Activated naive CD4-positive, alpha-beta T cell treated with anti-CD3 and anti-CD28 coated beads, Interleukin-2, amount 50 U/mL, for 72 hours (primary cell): ENCODE measurements at regions not wholly inside any gene's neighbourhood (a gene's known extent, or its start where the extent isn't known, plus 50 kb on each side); places are given as distances from the start of the nearest gene placed in this dataset.
"Not testable (repeated sequence)": the region's sequence is repeated elsewhere in the genome, so short reads cannot be mapped to it uniquely, and the experiment has no call there.

Experiments used
- ATAC-seq, 2 donors: fragments of 150-1000 bp; cut with Tn5 transposase; 2 replicates each; pipeline ENCODE4 v1.10.0; 2021; ENCODE audit warnings: mild to moderate bottlenecking in 2 of 2, moderate library complexity in 2 of 2
- DNase-seq, 2 donors: peaks; one replicate each; pipeline ENCODE4 v3.0.0; 2021 to 2022; ENCODE audit warnings: low spot score in 2 of 2
- H3K27ac Mint-ChIP-seq, 2 donors: one replicate each; pipeline ENCODE4 v1.8.0; 2022; ENCODE audit warnings: mild to moderate bottlenecking in 2 of 2, mixed read lengths in 2 of 2
- H3K36me3 Mint-ChIP-seq, 2 donors: one replicate each; pipeline ENCODE4 v1.8.0; 2022; ENCODE audit warnings: mixed read lengths in 2 of 2
- H3K9me3 Mint-ChIP-seq, 2 donors: one replicate each; pipeline ENCODE4 v1.8.0; 2022; ENCODE audit warnings: mixed read lengths in 2 of 2

DNA sequence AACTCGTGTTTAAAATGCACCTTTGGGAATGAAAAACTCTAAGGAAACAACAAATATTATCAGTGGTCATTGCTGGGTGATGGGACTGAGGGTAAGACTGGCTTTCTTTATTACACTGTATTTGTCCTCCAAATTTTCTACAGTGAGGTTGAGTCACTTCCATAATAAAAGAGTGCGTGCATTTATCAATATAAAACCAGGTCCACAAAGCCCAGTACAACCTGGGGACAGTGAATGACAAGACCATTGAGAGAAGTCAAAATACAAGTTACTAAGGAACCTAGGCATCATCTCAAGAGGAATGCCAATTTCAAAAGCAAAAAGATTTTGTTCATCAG lies 76.4 kb downstream of the MAGED4 start:
- ATAC-seq (no peak), DNase-seq (no peak)
- Mint-ChIP-seq H3K27ac (peak overlapping the region; percentile 86 to 95), H3K36me3 (no peaks in the 10 kb centered on the region), H3K9me3 (no peaks in the 10 kb centered on the region)

DNA sequence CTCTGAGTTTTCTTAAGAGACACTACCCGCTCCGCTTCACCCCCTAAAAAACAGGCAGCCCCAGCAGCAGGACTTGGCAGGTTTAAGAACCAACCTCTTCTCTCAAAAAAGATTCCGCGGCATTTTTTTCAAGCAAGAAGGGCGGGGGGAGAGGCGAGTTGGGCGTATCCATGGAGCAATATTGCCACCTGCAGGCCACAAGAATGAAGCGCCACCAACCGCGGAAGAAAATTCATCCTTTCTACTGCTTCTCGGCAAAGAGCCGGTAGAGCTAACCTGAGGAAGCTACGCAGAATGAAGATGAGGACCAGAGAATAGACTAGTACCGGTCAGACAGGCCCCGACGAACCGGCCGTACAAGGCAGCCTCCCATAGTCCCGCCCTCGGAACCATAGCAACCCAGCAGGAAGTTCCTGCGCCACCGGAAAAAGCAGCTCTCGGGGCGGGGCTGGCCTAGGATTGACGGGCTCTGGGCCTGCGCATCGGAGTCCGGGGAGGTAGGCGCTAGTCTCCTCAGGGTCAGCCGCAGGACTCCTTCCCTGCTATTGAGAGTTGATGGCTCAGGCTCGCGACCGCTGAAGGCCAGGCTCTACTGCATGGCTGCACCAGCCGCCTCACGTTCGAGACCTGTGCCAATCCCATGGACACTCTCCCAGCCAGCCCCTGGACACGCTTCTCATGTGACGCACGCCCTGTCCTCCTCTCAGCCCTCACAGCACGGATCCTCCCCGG lies 76.9 kb downstream of the MAGED4 start:
- ATAC-seq: peak; percentile 99 to 100

DNA sequence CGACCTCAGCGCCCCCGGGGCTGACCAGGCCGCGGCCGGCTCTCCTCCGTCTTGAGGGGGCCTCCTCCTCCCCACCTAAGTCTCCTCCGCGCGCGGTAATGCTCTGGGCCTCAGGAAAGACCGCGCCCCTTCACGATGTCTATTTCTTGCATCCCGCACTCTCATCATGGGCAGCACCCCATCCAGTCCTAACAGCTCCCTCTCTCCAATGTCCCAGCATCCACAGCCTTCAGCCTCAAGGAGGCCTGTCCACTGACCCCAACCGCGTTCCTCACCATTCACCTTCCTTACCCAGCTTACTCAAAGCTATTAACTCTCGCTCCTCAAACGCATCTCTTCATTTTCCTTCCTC lies 77.5 kb downstream of the MAGED4 start:
- ATAC-seq: no peak
- DNase-seq: no peak
- peak overlapping the region; percentile 95 to 97 for H3K27ac Mint-ChIP-seq
- no peaks in the 10 kb centered on the region for H3K36me3 Mint-ChIP-seq
- H3K9me3 Mint-ChIP-seq: no peaks in the 10 kb centered on the region

More for the DNA sequence above, 76.9 kb downstream of the MAGED4 start:
- H3K27ac Mint-ChIP-seq: peak overlapping the region; percentile 95 to 97
- DNase-seq: peak; percentile 73 to 87
- H3K9me3 Mint-ChIP-seq: no peaks in the 10 kb centered on the region
- H3K36me3 Mint-ChIP-seq: no peaks in the 10 kb centered on the region

DNA sequence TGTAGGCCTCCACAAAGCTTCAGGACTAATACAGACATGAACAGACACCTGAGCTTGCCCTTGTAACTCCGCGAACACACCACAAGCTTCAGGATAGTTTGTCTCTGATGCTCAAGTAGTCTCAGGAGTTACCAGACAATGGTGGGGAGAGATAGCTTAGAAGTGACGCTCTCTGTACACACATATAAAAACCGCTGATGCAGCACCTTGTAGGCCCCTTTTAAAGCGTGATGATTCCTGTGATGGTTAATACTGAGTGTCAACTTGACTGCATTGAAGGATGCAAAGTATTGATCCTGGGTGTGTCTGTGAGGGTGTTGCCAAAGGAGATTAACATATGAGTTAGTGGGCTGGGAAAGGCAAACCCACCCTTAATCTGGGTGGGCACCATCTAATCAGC lies 78.7 kb downstream of the MAGED4 start:
- Mint-ChIP-seq H3K9me3 (no peaks in the 10 kb centered on the region), H3K27ac (no peak overlapping the region), H3K36me3 (no peaks in the 10 kb centered on the region)
- ATAC-seq (no peak), DNase-seq (no peak)

DNA sequence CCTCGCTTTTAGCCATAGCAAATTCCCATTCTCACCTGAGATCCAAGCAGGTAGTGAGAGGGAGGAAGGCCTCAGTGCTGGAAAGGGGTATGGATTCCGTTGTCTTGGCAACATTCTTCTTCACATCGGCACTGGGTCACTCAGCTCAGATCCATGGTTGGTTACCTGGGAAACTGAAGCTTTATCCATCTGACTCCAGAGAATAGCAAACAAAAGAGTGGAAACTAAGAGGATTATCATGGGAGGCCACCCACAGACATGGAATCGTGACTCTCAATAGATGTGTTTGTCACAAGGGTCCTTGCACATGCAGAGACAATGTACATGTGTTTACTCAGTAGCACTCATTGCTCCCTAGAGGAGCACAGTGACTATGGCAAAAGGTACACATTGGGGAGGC lies 81.0 kb downstream of the MAGED4 start:
- no peak for ATAC-seq
- no peaks in the 10 kb centered on the region for H3K36me3 Mint-ChIP-seq
- no peak overlapping the region for H3K27ac Mint-ChIP-seq
- no peaks in the 10 kb centered on the region for H3K9me3 Mint-ChIP-seq
- DNase-seq: no peak

DNA sequence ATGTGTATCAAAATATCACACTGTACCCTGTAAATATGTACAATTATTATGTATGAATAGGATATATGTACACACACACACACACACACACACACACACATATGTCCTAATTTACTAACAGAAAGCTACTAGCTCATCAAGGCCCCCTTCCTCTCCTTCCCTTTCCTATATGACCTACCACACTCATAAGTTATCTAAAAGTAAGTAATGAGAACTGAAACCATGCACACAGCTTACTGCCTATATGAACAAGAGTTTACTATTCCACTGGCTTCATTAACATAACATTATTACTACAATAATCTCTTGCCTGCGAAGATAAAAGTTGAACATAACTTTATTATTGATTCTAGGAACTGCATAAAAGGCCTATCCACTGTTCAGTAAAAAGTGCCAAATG lies 83.8 kb downstream of the MAGED4 start:
- ATAC-seq, H3K36me3 Mint-ChIP-seq, H3K9me3 Mint-ChIP-seq, H3K27ac Mint-ChIP-seq, DNase-seq: not testable (repeated sequence)

DNA sequence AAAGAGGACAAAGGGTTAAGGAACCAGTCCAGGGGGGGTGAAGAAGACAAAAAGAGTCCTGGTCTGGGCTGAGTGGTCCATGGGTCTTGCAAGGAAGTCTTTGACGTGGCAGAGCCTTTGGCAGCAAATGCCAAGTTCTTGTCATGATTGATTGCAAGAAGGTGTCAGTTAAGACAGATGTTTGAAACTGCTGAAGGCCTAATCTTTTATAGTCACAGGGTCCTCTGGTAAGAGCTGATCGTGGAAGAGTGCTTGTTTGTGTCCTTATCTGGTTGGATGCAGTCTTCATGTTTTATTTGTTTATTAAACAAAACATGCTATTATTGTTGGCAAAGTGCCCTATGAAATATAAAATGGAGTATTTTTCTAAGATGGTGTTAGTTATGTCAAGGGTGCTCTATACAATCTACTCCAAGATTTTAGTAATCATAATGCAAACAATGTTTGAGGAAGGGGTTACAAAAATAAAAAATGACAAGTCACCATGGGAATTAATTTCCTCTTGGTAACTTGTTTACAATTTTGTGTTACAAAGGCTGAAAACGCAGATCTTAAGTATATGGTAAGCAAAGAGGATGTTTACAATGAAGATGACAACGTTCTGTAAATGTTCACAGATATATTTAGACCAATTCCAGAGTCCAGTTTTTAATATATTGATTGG lies 85.9 kb downstream of the MAGED4 start:
- Mint-ChIP-seq H3K9me3 (no peaks in the 10 kb centered on the region), H3K27ac (no peak overlapping the region), H3K36me3 (no peaks in the 10 kb centered on the region)
- ATAC-seq: no peak
- no peak for DNase-seq

DNA sequence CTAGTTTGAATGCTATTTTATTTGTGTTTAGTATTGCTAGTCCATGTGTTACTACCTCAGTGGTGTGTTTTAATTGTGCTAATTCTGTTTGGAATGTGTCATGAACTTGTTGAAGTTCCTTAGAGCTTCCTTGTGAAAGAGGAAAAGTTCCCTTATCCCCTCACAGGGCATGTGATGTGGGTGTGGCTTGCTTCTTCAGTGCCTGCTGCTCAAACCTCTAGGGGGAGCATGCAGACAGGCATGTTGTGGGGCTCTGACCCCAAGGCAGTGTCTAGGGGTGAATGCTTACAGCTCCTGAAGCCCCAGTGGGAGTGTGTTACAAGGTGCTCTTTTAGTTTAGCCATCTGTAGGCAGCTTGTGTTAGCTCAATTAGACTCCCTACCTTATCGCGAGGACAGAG lies 86.5 kb downstream of the MAGED4 start:
- no peak overlapping the region for H3K27ac Mint-ChIP-seq
- H3K36me3 Mint-ChIP-seq: no peaks in the 10 kb centered on the region
- H3K9me3 Mint-ChIP-seq: no peaks in the 10 kb centered on the region
- ATAC-seq: no peak
- DNase-seq: no peak

DNA sequence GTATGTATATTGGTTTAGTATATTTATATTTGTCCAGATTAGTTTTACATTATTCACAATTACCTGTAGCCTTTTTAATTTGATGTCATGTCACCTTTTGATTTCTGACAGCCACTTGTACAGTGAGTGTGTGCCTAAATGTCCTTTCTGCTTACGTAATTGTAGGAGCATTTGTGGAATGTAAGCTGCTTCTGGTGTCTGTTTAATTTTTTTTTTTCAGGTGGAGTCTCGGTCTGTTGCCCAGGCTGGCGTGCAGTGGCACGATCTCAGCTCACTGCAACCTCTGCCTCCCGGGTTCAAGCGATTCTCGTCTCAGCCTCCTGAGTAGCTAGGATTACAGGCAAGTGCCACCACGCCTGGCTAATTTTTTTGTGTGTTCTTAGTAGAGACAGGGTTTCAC lies 91.2 kb upstream of the XAGE2 start:
- DNase-seq (no peak), ATAC-seq (no peak)
- Mint-ChIP-seq H3K36me3 (peaks cover 0 to 4% of the 10 kb centered on the region in 2 donors), H3K27ac (no peak overlapping the region), H3K9me3 (peaks cover 0 to 5% of the 10 kb centered on the region in 2 donors)

DNA sequence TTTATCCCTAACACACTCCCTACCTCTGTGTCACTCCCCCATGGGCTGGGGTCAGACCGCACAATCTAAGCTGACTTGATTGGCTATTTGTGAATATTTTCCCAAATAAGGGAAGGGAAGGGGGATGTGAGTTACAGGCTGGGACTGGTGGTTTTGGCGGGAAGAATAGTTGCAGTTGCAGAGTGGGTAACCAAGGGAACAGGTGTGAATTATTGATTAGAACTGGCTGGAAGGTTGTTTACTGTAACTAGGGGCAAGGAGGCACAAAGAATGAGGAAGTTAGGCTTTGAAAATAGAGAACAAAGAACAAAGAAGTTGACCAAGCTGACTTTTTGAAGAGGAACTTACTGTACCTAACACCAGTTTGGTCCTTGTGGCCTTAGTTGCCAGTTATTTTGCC lies 88.0 kb upstream of the XAGE2 start:
- Mint-ChIP-seq H3K36me3 (peaks cover 0 to 4% of the 10 kb centered on the region in 2 donors), H3K9me3 (peaks cover 0 to 5% of the 10 kb centered on the region in 2 donors), H3K27ac (no peak overlapping the region)
- ATAC-seq: no peak
- DNase-seq: no peak

DNA sequence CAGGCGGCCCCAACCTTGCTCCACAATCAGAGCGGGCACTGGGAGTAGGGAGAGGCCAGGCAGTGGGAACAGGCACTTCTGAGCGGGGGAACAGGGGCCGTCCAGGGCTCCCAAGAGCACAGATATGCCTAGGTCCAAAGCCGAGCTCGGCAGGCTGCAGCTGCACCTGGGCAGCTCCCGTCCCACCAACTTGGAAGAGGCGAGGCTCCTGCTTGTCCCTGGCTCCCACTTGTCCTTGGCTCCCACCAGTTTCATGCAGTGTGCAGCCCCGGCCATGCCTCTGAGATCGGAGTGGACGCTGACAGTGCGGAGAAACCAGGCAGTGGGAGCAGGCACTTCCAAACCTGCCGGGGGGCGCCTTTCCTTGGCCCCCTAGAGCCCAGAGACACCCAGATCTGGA lies 84.0 kb upstream of the XAGE2 start:
- Mint-ChIP-seq H3K27ac (no peak overlapping the region), H3K36me3 (peaks cover 0 to 4% of the 10 kb centered on the region in 2 donors), H3K9me3 (peaks cover 0 to 5% of the 10 kb centered on the region in 2 donors)
- ATAC-seq: no peak
- DNase-seq: no peak

DNA sequence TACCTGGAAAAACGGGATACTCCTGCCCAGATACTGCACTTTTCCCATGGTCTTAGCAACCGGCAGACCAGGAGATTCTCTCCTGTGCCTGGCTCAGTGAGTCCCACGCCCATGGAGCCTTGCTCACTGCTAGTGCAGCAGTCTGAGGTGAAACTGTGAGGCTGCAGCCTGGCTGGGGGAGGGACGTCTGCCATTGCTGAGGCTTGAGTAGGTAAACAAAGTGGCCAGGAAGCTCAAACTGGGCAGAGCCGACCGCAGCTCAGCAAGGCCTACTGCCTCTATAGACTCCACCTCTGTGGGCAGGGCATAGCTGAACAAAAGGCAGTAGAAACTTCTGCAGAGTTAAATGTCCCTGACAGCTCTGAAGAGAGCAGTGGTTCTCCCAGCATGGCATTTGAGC lies 69.9 kb upstream of the XAGE2 start:
- not testable (repeated sequence) for ATAC-seq, H3K36me3 Mint-ChIP-seq, DNase-seq

DNA sequence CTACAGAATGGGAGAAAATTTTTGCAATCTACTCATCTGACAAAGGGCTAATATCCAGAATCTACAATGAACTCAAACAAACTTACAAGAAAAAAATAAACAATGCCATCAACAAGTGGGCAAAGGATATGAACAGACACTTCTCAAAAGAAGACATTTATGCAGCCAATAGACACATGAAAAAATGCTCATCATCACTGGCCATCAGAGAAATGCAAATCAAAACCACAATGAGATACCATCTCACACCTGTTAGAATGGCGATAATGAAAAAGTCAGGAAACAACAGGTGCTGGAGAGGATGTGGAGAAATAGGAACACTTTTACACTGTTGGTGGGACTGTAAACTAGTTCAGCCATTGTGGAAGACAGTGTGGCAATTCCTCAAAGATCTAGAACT lies 60.3 kb upstream of the XAGE2 start:
- H3K9me3 Mint-ChIP-seq, H3K27ac Mint-ChIP-seq, ATAC-seq, DNase-seq, H3K36me3 Mint-ChIP-seq: not testable (repeated sequence)

More for the DNA sequence above, 69.9 kb upstream of the XAGE2 start:
- H3K9me3 Mint-ChIP-seq, H3K27ac Mint-ChIP-seq: not testable (repeated sequence)
